Small intestine (tissue), 7 donors: ENCODE measurements at regions not wholly inside any gene's neighbourhood (a gene's known extent, or its start where the extent isn't known, plus 50 kb on each side); places are given as distances from the start of the nearest gene placed in this dataset.
"Not testable (repeated sequence)": the region's sequence is repeated elsewhere in the genome, so short reads cannot be mapped to it uniquely, and the experiment has no call there.

Experiments used
- DNase-seq, 2 donors: peaks; one replicate each; pipeline versions ENCODE4 v3.0.0 to v3.0.0-alpha.2; 2013
- FAIRE-seq: peaks from 2 replicates; lab custom pipeline; 2012; peaks lifted over from hg19 to GRCh38; lab: Jason Lieb, UNC
- H3K27ac ChIP-seq, 3 donors: one replicate each; pipeline ENCODE4 v1.5.1; 2013; ENCODE audit warnings: low read length in 2 of 3, mild to moderate bottlenecking in 2 of 3, control low read depth in 1 of 3, inconsistent platforms in 1 of 3, low read depth in 1 of 3, moderate library complexity in 1 of 3
- H3K27me3 ChIP-seq, 3 donors: one replicate each; pipeline ENCODE4 v1.6.1; 2013; ENCODE audit warnings: low read length in 3 of 3, inconsistent platforms in 1 of 3; ENCODE audit not compliant: control insufficient read depth in 3 of 3, insufficient read depth in 3 of 3
- H3K36me3 ChIP-seq, 3 donors: one replicate each; pipeline ENCODE4 v1.6.1; 2013; ENCODE audit warnings: low read length in 3 of 3, inconsistent platforms in 1 of 3, low read depth in 1 of 3, mild to moderate bottlenecking in 1 of 3, moderate library complexity in 1 of 3; ENCODE audit not compliant: control insufficient read depth in 3 of 3, insufficient read depth in 2 of 3
- H3K4me1 ChIP-seq, 3 donors: one replicate each; pipeline ENCODE4 v1.6.1; 2013; ENCODE audit warnings: low read length in 2 of 3, inconsistent platforms in 1 of 3, low read depth in 1 of 3, mild to moderate bottlenecking in 1 of 3, moderate library complexity in 1 of 3; ENCODE audit not compliant: control insufficient read depth in 3 of 3, insufficient read depth in 2 of 3
- H3K4me3 ChIP-seq, 3 donors: one replicate each; pipeline ENCODE4 v1.5.1; 2013; ENCODE audit warnings: low read length in 3 of 3, control low read depth in 1 of 3, inconsistent platforms in 1 of 3, low read depth in 1 of 3, mild to moderate bottlenecking in 1 of 3, moderate library complexity in 1 of 3
- H3K9me3 ChIP-seq, 2 donors: one replicate each; pipeline ENCODE4 v1.6.1; 2013; ENCODE audit warnings: low read depth in 1 of 2, low read length in 1 of 2; ENCODE audit not compliant: control insufficient read depth in 2 of 2, insufficient read depth in 1 of 2
- WGBS, 3 donors: extraction: QIAGEN DNeasy Blood & Tissue Kit; methylation state at CpG; one replicate each; pipeline ENCODE4 v1.1.7; 2013; 5-methylcytosine and 5-hydroxymethylcytosine counted together
- donor health status: healthy with polysubstance abuse.
- donor health status: control.
- donor health status: control.
- donor health status: Bipolar disorder and iron deficiency.
- donor health status: healthy.

DNA sequence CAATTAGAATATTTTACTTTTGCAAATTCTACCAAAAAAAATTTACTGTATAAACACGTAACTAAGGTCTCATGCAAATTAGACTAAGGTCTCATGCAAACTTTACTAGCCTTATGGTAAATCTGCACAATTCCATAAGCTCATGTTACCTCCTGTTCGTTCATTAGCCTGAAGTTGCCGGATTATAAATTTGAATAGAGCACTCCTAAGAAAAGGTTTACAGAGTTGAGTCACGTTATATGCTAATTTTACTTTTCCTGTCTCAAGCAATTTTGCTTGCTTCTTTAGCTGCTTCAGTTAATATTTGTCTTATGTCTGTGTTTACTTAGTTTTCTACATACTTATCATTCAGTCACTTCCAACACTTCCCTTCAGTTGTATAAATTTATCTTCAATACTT is 1434.0 kb upstream of the EYS start:
- DNase-seq (no peak), FAIRE-seq (no peak)
- 69 to 75% (median 72%) methylated on average over 4 of the region's 4 CpGs for WGBS, 3 donors
- no peak overlapping the region for H3K4me3 ChIP-seq
- H3K9me3 ChIP-seq = peaks cover 0 to 11% of the 10 kb centered on the region in 2 donors
- no peak overlapping the region for H3K27ac ChIP-seq
- H3K36me3 ChIP-seq = no peaks in the 10 kb centered on the region
- no peaks in the 10 kb centered on the region for H3K4me1 ChIP-seq
- H3K27me3 ChIP-seq = no peaks in the 10 kb centered on the region

DNA sequence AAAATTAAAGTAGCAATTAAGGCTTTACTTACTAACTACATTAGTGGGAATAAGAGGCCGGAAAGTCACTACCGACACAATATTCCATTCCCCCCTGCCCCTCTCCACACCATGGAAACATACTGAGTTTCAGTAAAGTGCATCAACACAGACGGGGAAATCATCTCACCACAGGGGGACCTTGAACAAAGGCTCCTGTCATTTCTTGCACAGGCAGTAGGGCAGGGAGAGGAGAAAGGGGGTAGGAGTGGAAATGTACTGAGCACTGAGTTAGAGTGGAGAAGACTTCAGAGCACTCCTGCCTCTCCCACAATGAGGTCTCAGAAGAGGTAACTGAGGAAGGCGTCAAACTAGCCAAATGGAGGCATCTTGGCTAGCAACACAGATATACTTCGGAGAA is 1426.9 kb upstream of the EYS start:
- Histone ChIP-seq H3K36me3 (no peaks in the 10 kb centered on the region), H3K4me1 (no peaks in the 10 kb centered on the region), H3K27me3 (no peaks in the 10 kb centered on the region), H3K9me3 (peaks cover 2% of the 10 kb centered on the region in 2 donors), H3K4me3 (no peak overlapping the region), H3K27ac (no peak overlapping the region)
- FAIRE-seq = no peak
- WGBS, 3 donors = 81 to 88% (median 84%) methylated on average over 5 of the region's 5 CpGs
- DNase-seq = no peak

DNA sequence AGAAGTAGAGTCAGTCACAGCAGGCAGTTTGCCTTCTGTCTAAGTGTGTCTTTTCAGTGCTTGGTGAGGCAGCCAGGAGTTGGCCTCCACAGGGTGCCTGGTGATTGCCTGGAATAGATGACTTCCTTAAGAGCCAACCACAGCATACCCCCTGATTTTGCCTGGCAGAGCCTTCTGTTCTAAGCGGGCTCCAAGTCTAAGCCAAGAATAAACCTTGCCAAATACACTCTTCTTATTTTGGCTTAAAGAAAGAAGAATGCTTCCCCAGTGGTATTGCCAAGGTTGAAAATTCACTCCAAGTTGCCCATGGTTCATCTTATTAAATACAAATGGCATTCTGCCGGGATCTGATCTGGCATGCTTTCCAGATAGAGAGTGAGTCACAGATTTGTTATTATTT is 1424.8 kb upstream of the EYS start:
- FAIRE-seq (no peak), DNase-seq (no peak)
- no peaks in the 10 kb centered on the region for H3K4me1 ChIP-seq
- H3K27me3 ChIP-seq = no peaks in the 10 kb centered on the region
- no peaks in the 10 kb centered on the region for H3K36me3 ChIP-seq
- WGBS, 3 donors = 79 to 88% (median 86%) methylated on average over 2 of the region's 2 CpGs
- no peak overlapping the region for H3K4me3 ChIP-seq
- no peak overlapping the region for H3K27ac ChIP-seq
- peaks cover 0 to 2% of the 10 kb centered on the region in 2 donors for H3K9me3 ChIP-seq

DNA sequence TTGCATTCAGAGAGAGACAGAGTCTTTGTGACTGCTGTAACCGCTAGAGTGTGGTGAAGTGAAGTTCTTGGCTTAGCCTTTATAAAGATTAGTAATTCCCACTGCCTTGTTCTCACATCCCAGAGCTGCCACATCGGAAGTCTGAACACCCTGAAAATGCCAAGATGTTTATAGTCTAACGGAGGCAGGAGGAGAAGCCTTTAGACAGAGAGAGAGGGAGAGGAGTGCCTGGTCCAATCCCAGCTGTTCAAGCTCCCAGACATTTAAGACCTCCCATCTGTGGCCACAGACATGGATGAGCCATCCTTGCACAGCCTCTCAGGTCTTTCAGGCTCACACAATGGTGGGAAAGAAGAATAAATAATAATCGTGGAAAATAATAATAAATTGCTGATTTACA is 1422.8 kb upstream of the EYS start:
- 53 to 71% (median 55%) methylated on average over 4 of the region's 4 CpGs for WGBS, 3 donors
- H3K9me3 ChIP-seq = peaks cover 0 to 2% of the 10 kb centered on the region in 2 donors
- no peaks in the 10 kb centered on the region for H3K4me1 ChIP-seq
- no peak overlapping the region for H3K4me3 ChIP-seq
- DNase-seq (no peak), FAIRE-seq (no peak)
- no peak overlapping the region for H3K27ac ChIP-seq
- H3K27me3 ChIP-seq = no peaks in the 10 kb centered on the region
- H3K36me3 ChIP-seq = no peaks in the 10 kb centered on the region

DNA sequence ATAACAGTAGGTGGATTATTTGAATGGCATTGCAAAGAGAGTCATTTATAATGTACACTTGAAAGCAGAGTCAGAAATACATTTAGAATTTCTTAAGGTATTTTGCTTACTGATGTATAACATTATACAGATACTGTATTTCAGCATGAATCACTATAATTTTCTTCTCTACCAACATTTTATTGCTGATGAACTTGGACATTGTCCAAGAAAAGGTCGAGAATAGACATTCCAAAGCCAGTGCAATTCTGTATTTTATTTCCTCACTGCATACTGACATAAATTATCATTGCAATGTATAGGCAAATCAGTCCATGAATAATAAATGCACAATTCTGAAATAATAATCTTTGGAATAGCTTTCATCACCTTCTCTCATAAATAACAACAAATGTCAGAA is 1420.0 kb upstream of the EYS start:
- Histone ChIP-seq H3K9me3 (no peaks in the 10 kb centered on the region), H3K27me3 (no peaks in the 10 kb centered on the region), H3K4me1 (no peaks in the 10 kb centered on the region), H3K4me3 (no peak overlapping the region), H3K36me3 (no peaks in the 10 kb centered on the region), H3K27ac (no peak overlapping the region)
- DNase-seq (no peak), FAIRE-seq (no peak)
- WGBS, 3 donors = 15 to 29% (median 17%) methylated on average over 1 of the region's 1 CpG

DNA sequence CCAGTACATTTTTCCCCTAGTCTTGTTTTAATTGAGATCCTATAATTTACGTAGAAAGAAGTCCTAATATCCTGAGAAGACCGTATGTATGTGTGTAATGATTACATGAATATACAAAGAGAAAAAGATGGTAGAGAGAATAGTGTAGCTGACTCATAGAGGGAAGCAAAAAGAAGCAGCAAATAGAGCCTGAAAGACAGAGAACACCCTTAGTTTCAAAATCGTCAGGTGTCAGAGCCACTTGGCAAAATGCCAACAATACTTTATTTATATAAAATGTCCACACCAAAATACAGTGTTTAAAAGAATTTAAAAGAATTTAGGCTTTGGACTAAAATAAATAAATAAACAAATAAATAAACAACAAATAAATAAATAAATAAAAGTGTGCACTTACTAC is 1414.1 kb upstream of the EYS start:
- H3K4me3 ChIP-seq = no peak overlapping the region
- WGBS, 3 donors = 80 to 90% (median 81%) methylated on average over 3 of the region's 3 CpGs
- H3K27ac ChIP-seq = no peak overlapping the region
- DNase-seq (no peak), FAIRE-seq (no peak)
- no peaks in the 10 kb centered on the region for H3K4me1 ChIP-seq
- no peaks in the 10 kb centered on the region for H3K36me3 ChIP-seq
- no peaks in the 10 kb centered on the region for H3K9me3 ChIP-seq
- no peaks in the 10 kb centered on the region for H3K27me3 ChIP-seq

DNA sequence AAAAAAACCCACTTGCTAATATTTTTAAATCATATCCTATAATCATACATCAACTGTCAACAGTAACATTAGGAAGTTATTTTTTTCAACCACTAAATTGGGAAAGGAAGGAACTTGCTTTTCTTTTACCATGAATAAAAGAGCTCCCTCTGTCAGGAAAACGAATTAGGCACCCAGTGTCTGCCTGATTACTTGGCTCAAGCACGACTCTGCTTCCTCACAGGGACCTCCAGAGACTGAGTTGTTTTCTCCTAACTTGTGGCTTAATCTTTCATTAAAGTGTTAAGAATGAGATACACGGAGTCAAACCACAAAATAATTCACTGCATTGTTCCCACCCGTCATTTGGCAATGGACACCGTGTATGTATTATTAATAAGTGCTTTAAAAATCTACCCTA is 1405.1 kb upstream of the EYS start:
- Histone ChIP-seq H3K36me3 (no peaks in the 10 kb centered on the region), H3K27ac (no peak overlapping the region), H3K27me3 (no peaks in the 10 kb centered on the region), H3K4me1 (no peaks in the 10 kb centered on the region), H3K9me3 (peaks cover 0 to 1% of the 10 kb centered on the region in 2 donors), H3K4me3 (no peak overlapping the region)
- DNase-seq (no peak), FAIRE-seq (no peak)
- 30 to 48% (median 42%) methylated on average over 5 of the region's 5 CpGs for WGBS, 3 donors

DNA sequence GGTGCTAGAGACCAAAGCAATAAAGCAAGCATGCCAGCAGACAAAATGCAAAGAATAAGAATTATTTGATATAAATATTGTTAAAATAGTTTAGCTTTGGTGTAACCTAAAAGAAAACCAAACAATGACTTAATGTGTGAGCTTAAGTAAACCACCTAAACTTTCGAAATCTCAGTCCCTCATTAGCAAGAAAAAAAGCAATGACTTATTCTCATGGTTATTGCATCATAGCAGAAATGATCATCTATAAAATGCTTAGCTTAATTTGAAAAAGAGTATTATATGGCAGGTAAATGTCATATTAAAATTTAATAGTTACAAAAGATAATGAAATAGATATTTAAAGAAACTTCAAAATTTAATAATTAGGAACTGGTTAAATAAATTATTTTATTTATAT is 1395.7 kb upstream of the EYS start:
- no peaks in the 10 kb centered on the region for H3K4me1 ChIP-seq
- H3K27me3 ChIP-seq = no peaks in the 10 kb centered on the region
- no peaks in the 10 kb centered on the region for H3K36me3 ChIP-seq
- no peak overlapping the region for H3K4me3 ChIP-seq
- WGBS, 3 donors = 60 to 65% (median 61%) methylated on average over 1 of the region's 1 CpG
- no peak for FAIRE-seq
- DNase-seq = no peak
- no peak overlapping the region for H3K27ac ChIP-seq
- H3K9me3 ChIP-seq = no peaks in the 10 kb centered on the region

DNA sequence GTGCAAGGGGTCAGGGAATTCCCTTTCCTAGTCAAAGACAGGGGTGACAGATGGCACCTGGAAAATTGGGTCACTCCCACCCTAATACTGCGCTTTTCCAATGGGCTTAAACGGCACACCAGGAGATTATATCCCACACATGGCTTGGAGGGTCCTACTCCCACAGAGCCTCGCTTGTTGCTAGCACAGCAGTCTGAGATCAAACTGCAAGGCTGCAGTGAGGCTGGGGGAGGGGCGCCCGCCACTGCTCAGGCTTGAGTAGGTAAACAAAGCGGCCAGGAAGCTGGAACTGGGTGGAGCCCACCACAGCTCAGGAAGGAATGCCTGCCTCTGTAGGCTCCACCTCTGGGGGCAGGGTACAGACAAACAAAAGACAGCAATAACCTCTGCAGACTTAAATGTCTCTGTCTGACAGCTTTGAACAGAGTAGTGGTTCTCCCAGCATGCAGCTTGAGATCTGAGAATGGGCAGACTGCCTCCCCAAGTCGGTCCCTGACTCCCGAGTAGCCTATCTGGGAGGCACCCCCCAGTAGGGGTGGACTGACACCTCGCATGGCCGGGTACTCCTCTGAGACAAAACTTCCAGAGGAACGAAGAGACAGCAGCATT is 1388.7 kb upstream of the EYS start:
- not testable (repeated sequence) for DNase-seq, H3K4me3 ChIP-seq, H3K27ac ChIP-seq, H3K36me3 ChIP-seq, H3K4me1 ChIP-seq, H3K9me3 ChIP-seq, H3K27me3 ChIP-seq, FAIRE-seq
- WGBS, 3 donors = 83 to 93% (median 85%) methylated on average over 10 to 11 of the region's 11 CpGs
